GM23338 (cell line): ENCODE measurements at regions not wholly inside any gene's neighbourhood (a gene's known extent, or its start where the extent isn't known, plus 50 kb on each side); places are given as distances from the start of the nearest gene placed in this dataset.

Experiments
- CTCF ChIP-seq, 2 experiments: fragments of 200-600 bp in 1 of 2; sonication (generic) in 1 of 2; conservative IDR thresholded peaks; 2 replicates each; pipeline versions ENCODE4 v1.5.1 to v1.6.1; 2016 to 2017; ENCODE audit warnings: antibody characterized with exemption in 2 of 2, low read depth in 2 of 2, mild to moderate bottlenecking in 2 of 2, moderate library complexity in 1 of 2
- EZH2 ChIP-seq: fragments of 200-600 bp; sonication (generic); IDR thresholded peaks from one replicate; pipeline ENCODE4 v1.8.0; 2017; ENCODE audit warnings: antibody characterized with exemption, mild to moderate bottlenecking, low read depth; ENCODE audit not compliant: unreplicated experiment
- EZH2phosphoT487 ChIP-seq: fragments of 200-600 bp; sonication (generic); IDR thresholded peaks from one replicate; pipeline ENCODE4 v1.8.1; 2018; ENCODE audit warnings: antibody characterized with exemption; ENCODE audit not compliant: unreplicated experiment
- JUNB ChIP-seq: IDR thresholded peaks from one replicate; pipeline ENCODE4 v1.6.1; 2016; ENCODE audit warnings: antibody characterized with exemption; ENCODE audit not compliant: unreplicated experiment
- ZNF462 ChIP-seq: fragments of 250-450 bp; sonication (Bioruptor Pico); IDR thresholded peaks from 2 replicates; pipeline ENCODE4 v1.5.0; 2020; ENCODE audit warnings: mild to moderate bottlenecking, moderate library complexity
- TF ChIP-seq, protein P1 (sequence below): IDR thresholded peaks from 2 replicates; pipeline ENCODE4 v1.6.1; 2016; ENCODE audit warnings: antibody characterized with exemption

DNA sequence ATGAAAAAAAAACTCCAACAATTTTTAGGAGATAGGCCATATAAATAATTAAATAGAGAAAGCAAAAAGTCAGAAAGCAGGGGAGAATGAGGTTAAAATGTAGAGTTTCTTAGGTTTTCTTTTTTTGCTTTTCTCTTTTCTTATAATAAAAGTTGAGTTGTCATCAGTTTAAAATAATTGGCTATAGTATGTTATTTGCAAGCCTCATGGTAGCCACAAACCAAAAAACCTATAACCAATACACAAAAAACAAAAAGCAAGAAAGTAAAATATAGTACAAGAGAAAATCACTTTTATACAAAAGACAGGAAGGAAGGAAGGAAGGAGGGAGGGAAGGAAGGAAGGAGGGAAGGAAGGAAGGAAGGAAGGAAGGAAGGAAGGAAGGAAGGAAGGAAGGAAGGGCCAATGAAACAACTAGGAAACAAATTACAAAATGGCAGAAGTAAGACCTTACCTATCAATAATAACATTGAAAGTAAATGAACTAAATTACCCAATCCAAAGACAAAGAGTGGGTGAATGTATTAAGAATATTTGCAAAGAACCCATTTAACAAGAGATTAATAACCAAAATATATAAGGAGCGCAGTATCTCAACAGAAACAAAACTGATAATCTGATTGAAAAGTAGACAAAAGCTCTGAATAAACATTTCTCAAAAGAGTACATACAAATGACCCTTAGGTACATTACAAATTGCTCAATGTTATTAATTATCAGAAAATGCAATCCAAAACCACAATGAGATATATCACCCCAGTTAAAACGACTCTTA, 541.3 kb upstream of the LRRTM4 start (continued):
- TF ChIP-seq ZNF462: no peak
- TF ChIP-seq CTCF (conservative IDR thresholded peaks at IDR 0.05; ENCODE audit: low read depth in 2 of 2): no peak
- no peak for TF ChIP-seq EZH2
- TF ChIP-seq EZH2phosphoT487: no peak
- no peak for TF ChIP-seq JUNB
- TF ChIP-seq, protein P1, sequence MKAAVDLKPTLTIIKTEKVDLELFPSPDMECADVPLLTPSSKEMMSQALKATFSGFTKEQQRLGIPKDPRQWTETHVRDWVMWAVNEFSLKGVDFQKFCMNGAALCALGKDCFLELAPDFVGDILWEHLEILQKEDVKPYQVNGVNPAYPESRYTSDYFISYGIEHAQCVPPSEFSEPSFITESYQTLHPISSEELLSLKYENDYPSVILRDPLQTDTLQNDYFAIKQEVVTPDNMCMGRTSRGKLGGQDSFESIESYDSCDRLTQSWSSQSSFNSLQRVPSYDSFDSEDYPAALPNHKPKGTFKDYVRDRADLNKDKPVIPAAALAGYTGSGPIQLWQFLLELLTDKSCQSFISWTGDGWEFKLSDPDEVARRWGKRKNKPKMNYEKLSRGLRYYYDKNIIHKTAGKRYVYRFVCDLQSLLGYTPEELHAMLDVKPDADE: no peak
